Small intestine (tissue), 7 donors: ENCODE measurements at regions not wholly inside any gene's neighbourhood (a gene's known extent, or its start where the extent isn't known, plus 50 kb on each side); places are given as distances from the start of the nearest gene placed in this dataset.
A peak's percentile ranks its signal among the peaks of the same experiment; 100 is the strongest.

Source experiments
- DNase-seq, 2 donors: peaks; one replicate each; pipeline versions ENCODE4 v3.0.0 to v3.0.0-alpha.2; 2013
- FAIRE-seq: peaks from 2 replicates; lab custom pipeline; 2012; peaks lifted over from hg19 to GRCh38; lab: Jason Lieb, UNC
- H3K27ac ChIP-seq, 3 donors: one replicate each; pipeline ENCODE4 v1.5.1; 2013; ENCODE audit warnings: low read length in 2 of 3, mild to moderate bottlenecking in 2 of 3, control low read depth in 1 of 3, inconsistent platforms in 1 of 3, low read depth in 1 of 3, moderate library complexity in 1 of 3
- H3K27me3 ChIP-seq, 3 donors: one replicate each; pipeline ENCODE4 v1.6.1; 2013; ENCODE audit warnings: low read length in 3 of 3, inconsistent platforms in 1 of 3; ENCODE audit not compliant: control insufficient read depth in 3 of 3, insufficient read depth in 3 of 3
- H3K36me3 ChIP-seq, 3 donors: one replicate each; pipeline ENCODE4 v1.6.1; 2013; ENCODE audit warnings: low read length in 3 of 3, inconsistent platforms in 1 of 3, low read depth in 1 of 3, mild to moderate bottlenecking in 1 of 3, moderate library complexity in 1 of 3; ENCODE audit not compliant: control insufficient read depth in 3 of 3, insufficient read depth in 2 of 3
- H3K4me1 ChIP-seq, 3 donors: one replicate each; pipeline ENCODE4 v1.6.1; 2013; ENCODE audit warnings: low read length in 2 of 3, inconsistent platforms in 1 of 3, low read depth in 1 of 3, mild to moderate bottlenecking in 1 of 3, moderate library complexity in 1 of 3; ENCODE audit not compliant: control insufficient read depth in 3 of 3, insufficient read depth in 2 of 3
- H3K4me3 ChIP-seq, 3 donors: one replicate each; pipeline ENCODE4 v1.5.1; 2013; ENCODE audit warnings: low read length in 3 of 3, control low read depth in 1 of 3, inconsistent platforms in 1 of 3, low read depth in 1 of 3, mild to moderate bottlenecking in 1 of 3, moderate library complexity in 1 of 3
- H3K9me3 ChIP-seq, 2 donors: one replicate each; pipeline ENCODE4 v1.6.1; 2013; ENCODE audit warnings: low read depth in 1 of 2, low read length in 1 of 2; ENCODE audit not compliant: control insufficient read depth in 2 of 2, insufficient read depth in 1 of 2
- WGBS, 3 donors: extraction: QIAGEN DNeasy Blood & Tissue Kit; methylation state at CpG; one replicate each; pipeline ENCODE4 v1.1.7; 2013; 5-methylcytosine and 5-hydroxymethylcytosine counted together
- donor health status: healthy with polysubstance abuse.
- donor health status: control.
- donor health status: control.
- donor health status: Bipolar disorder and iron deficiency.
- donor health status: healthy.

- Histone ChIP-seq H3K4me1 (no peaks in the 10 kb centered on the region), H3K9me3 (no peaks in the 10 kb centered on the region), H3K27ac (no peak overlapping the region), H3K27me3 (no peaks in the 10 kb centered on the region), H3K36me3 (no peaks in the 10 kb centered on the region), H3K4me3 (no peak overlapping the region)
- WGBS, 3 donors, result 33 to 48% (median 42%) methylated on average over 3 of the region's 3 CpGs
- FAIRE-seq (no peak), DNase-seq (peak in 1 of 2 donors; percentile 2)
Observed at GRCh38 chr4:66688674-66689073, 856.6 kb downstream of the CENPC start.

GRCh38 chr4:66687459-66687858 lies 857.8 kb downstream of the CENPC start:
- FAIRE-seq, result no peak
- no peaks in the 10 kb centered on the region for H3K9me3 ChIP-seq

GRCh38 chr4:66681962-66682361 lies 863.3 kb downstream of the CENPC start:
- Histone ChIP-seq H3K36me3 (no peaks in the 10 kb centered on the region), H3K27ac (no peak overlapping the region), H3K27me3 (no peaks in the 10 kb centered on the region), H3K9me3 (no peaks in the 10 kb centered on the region), H3K4me3 (no peak overlapping the region), H3K4me1 (no peaks in the 10 kb centered on the region)
- DNase-seq, result no peak
- no peak for FAIRE-seq

More at GRCh38 chr4:66687459-66687858, 857.8 kb downstream of the CENPC start:
- 18 to 61% (median 50%) methylated on average over 2 of the region's 2 CpGs for WGBS, 3 donors
- no peak overlapping the region for H3K4me3 ChIP-seq
- H3K4me1 ChIP-seq, result no peaks in the 10 kb centered on the region
- no peaks in the 10 kb centered on the region for H3K27me3 ChIP-seq
- DNase-seq, result no peak
- no peak overlapping the region for H3K27ac ChIP-seq
- H3K36me3 ChIP-seq, result no peaks in the 10 kb centered on the region

- no peak for FAIRE-seq
- H3K4me3 ChIP-seq, result no peak overlapping the region
- WGBS, 3 donors, result 86 to 97% (median 92%) methylated on average over 1 of the region's 1 CpG
Observed at GRCh38 chr4:66667249-66667648, 878.1 kb downstream of the CENPC start.

GRCh38 chr4:66662620-66663019 lies 882.7 kb downstream of the CENPC start:
- Histone ChIP-seq H3K4me3 (no peak overlapping the region), H3K27me3 (no peaks in the 10 kb centered on the region), H3K4me1 (no peaks in the 10 kb centered on the region), H3K36me3 (no peaks in the 10 kb centered on the region), H3K9me3 (no peaks in the 10 kb centered on the region), H3K27ac (no peak overlapping the region)
- DNase-seq (no peak), FAIRE-seq (no peak)
- WGBS, 3 donors, result 68 to 74% (median 70%) methylated on average over 3 of the region's 3 CpGs

More at GRCh38 chr4:66667249-66667648, 878.1 kb downstream of the CENPC start:
- no peaks in the 10 kb centered on the region for H3K36me3 ChIP-seq
- no peak for DNase-seq
- H3K4me1 ChIP-seq, result no peaks in the 10 kb centered on the region
- H3K9me3 ChIP-seq, result no peaks in the 10 kb centered on the region
- no peak overlapping the region for H3K27ac ChIP-seq
- H3K27me3 ChIP-seq, result no peaks in the 10 kb centered on the region

- H3K36me3 ChIP-seq, result no peaks in the 10 kb centered on the region
- no peak overlapping the region for H3K27ac ChIP-seq
- FAIRE-seq, result no peak
- no peaks in the 10 kb centered on the region for H3K4me1 ChIP-seq
- H3K4me3 ChIP-seq, result no peak overlapping the region
- H3K27me3 ChIP-seq, result no peaks in the 10 kb centered on the region
- no peak for DNase-seq
- WGBS, 3 donors, result 37 to 54% (median 47%) methylated on average over 2 of the region's 2 CpGs
- H3K9me3 ChIP-seq, result no peaks in the 10 kb centered on the region
Observed at GRCh38 chr4:66658809-66659208, 886.5 kb downstream of the CENPC start.

- no peaks in the 10 kb centered on the region for H3K27me3 ChIP-seq
- no peak overlapping the region for H3K4me3 ChIP-seq
- FAIRE-seq (no peak), DNase-seq (no peak)
- no peaks in the 10 kb centered on the region for H3K4me1 ChIP-seq
- H3K36me3 ChIP-seq, result no peaks in the 10 kb centered on the region
- WGBS, 3 donors, result 55 to 74% (median 72%) methylated on average over 2 of the region's 2 CpGs
- H3K27ac ChIP-seq, result no peak overlapping the region
- H3K9me3 ChIP-seq, result peaks cover 0 to 2% of the 10 kb centered on the region in 2 donors
Observed at GRCh38 chr4:66655505-66655904, 889.8 kb downstream of the CENPC start.

- FAIRE-seq, result no peak
Observed at GRCh38 chr4:66653937-66654336, 891.4 kb downstream of the CENPC start.

GRCh38 chr4:66649236-66649635 lies 896.1 kb downstream of the CENPC start:
- Histone ChIP-seq H3K9me3 (peaks cover 0 to 2% of the 10 kb centered on the region in 2 donors), H3K4me3 (no peak overlapping the region), H3K27me3 (no peaks in the 10 kb centered on the region), H3K36me3 (no peaks in the 10 kb centered on the region), H3K4me1 (no peaks in the 10 kb centered on the region), H3K27ac (no peak overlapping the region)
- 45 to 66% (median 62%) methylated on average over 2 of the region's 2 CpGs for WGBS, 3 donors
- DNase-seq (no peak), FAIRE-seq (no peak)

More at GRCh38 chr4:66653937-66654336, 891.4 kb downstream of the CENPC start:
- no peak for DNase-seq
- H3K9me3 ChIP-seq, result peaks cover 0 to 2% of the 10 kb centered on the region in 2 donors
- no peaks in the 10 kb centered on the region for H3K36me3 ChIP-seq
- H3K27ac ChIP-seq, result no peak overlapping the region
- WGBS, 3 donors, result 58% methylated on average over 2 of the region's 2 CpGs
- H3K4me3 ChIP-seq, result no peak overlapping the region
- H3K4me1 ChIP-seq, result no peaks in the 10 kb centered on the region
- no peaks in the 10 kb centered on the region for H3K27me3 ChIP-seq
